ENCODE measurements at regions not wholly inside any gene's neighbourhood (a gene's known extent, or its start where the extent isn't known, plus 50 kb on each side); places are given as distances from the start of the nearest gene placed in this dataset.

DNA sequence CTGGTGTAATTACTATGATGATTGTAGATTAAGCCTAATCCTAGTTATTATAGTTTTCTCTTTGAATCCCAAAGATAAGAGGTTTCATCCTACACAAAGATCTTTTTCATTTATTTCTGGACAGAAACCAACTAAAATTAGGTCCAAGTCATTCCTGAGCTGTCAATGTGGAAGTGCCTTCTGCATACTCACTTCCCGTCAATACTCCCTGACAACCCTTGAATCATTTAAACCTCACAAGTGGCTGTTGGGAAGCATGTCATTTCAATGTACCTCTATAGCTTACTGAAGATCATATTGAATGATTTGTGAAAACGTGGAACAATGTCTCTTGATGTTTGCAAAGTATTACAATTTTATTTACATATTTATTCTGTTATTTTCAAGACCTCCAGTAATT lies 274.1 kb downstream of the HACE1 start:
- TF ChIP-seq, protein P1, sequence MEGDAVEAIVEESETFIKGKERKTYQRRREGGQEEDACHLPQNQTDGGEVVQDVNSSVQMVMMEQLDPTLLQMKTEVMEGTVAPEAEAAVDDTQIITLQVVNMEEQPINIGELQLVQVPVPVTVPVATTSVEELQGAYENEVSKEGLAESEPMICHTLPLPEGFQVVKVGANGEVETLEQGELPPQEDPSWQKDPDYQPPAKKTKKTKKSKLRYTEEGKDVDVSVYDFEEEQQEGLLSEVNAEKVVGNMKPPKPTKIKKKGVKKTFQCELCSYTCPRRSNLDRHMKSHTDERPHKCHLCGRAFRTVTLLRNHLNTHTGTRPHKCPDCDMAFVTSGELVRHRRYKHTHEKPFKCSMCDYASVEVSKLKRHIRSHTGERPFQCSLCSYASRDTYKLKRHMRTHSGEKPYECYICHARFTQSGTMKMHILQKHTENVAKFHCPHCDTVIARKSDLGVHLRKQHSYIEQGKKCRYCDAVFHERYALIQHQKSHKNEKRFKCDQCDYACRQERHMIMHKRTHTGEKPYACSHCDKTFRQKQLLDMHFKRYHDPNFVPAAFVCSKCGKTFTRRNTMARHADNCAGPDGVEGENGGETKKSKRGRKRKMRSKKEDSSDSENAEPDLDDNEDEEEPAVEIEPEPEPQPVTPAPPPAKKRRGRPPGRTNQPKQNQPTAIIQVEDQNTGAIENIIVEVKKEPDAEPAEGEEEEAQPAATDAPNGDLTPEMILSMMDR (conservative IDR thresholded peaks at IDR 0.05 in 1 of 2, IDR thresholded peaks at IDR 0.05 in 1 of 2; ENCODE audit: extremely low read depth in 1 of 2, insufficient read depth in 1 of 2, low read depth in 1 of 2, low read length in 2 of 2): no peak
- no peak for TF ChIP-seq EZH2 (IDR thresholded peaks at IDR 0.05; ENCODE audit: borderline replicate concordance, low read length)
